DND-41 (cell line): ENCODE measurements at regions not wholly inside any gene's neighbourhood (a gene's known extent, or its start where the extent isn't known, plus 50 kb on each side); places are given as distances from the start of the nearest gene placed in this dataset.
"Not testable (repeated sequence)": the region's sequence is repeated elsewhere in the genome, so short reads cannot be mapped to it uniquely, and the experiment has no call there.

ENCODE experiments used
- ATAC-seq: fragments of 200-7000 bp; cut with Tn5 transposase; 3 replicates; pipeline ENCODE4 v1.9.1; 2021; ENCODE audit warnings: low read depth; ENCODE audit not compliant: insufficient read depth
- DNase-seq: peaks from one replicate; pipeline ENCODE4 v3.0.0-alpha.2; 2020
- H2AFZ ChIP-seq: 2 replicates; pipeline ENCODE4 v1.6.0; 2012; ENCODE audit warnings: low read depth, low read length
- H3K27ac ChIP-seq: 2 replicates; pipeline ENCODE4 v1.5.1; 2012; ENCODE audit warnings: low read length, inconsistent platforms
- H3K27me3 ChIP-seq: fragments of 200-600 bp; sonication (generic); 2 replicates; pipeline ENCODE4 v1.6.0; 2012; ENCODE audit warnings: low read length, mild to moderate bottlenecking, inconsistent platforms; ENCODE audit not compliant: insufficient read depth, poor library complexity
- H3K36me3 ChIP-seq: 2 replicates; pipeline ENCODE4 v1.5.1; 2012; ENCODE audit warnings: low read length, inconsistent platforms; ENCODE audit not compliant: insufficient read depth
- H3K4me1 ChIP-seq: 2 replicates; pipeline ENCODE4 v1.5.1; 2012; ENCODE audit warnings: mild to moderate bottlenecking, low read length; ENCODE audit not compliant: insufficient read depth
- H3K4me2 ChIP-seq: 2 replicates; pipeline ENCODE4 v1.6.0; 2012; ENCODE audit warnings: mild to moderate bottlenecking, moderate library complexity, low read length, inconsistent platforms; ENCODE audit not compliant: insufficient read depth
- H3K4me3 ChIP-seq, 2 experiments: fragments of 200-600 bp in 1 of 2; shearing (Covaris generic) in 1 of 2; 2 replicates each; pipeline ENCODE4 v1.5.1; 2012 to 2016; ENCODE audit warnings: inconsistent platforms in 2 of 2, low read length in 2 of 2, mild to moderate bottlenecking in 2 of 2, low read depth in 1 of 2, moderate library complexity in 1 of 2
- H3K79me2 ChIP-seq: 2 replicates; pipeline ENCODE4 v1.6.0; 2012; ENCODE audit warnings: low read length, inconsistent platforms; ENCODE audit not compliant: insufficient read depth
- H3K9ac ChIP-seq: 2 replicates; pipeline ENCODE4 v1.6.0; 2012; ENCODE audit warnings: low read depth, mild to moderate bottlenecking, inconsistent platforms, low read length, moderate library complexity
- H3K9me3 ChIP-seq: 2 replicates; pipeline ENCODE4 v1.5.1; 2012; ENCODE audit warnings: low read length, moderate library complexity, mild to moderate bottlenecking, inconsistent platforms; ENCODE audit not compliant: insufficient read depth, severe bottlenecking
- H4K20me1 ChIP-seq: 2 replicates; pipeline ENCODE4 v1.6.0; 2012; ENCODE audit warnings: low read length; ENCODE audit not compliant: insufficient read depth
- EZH2 ChIP-seq: IDR thresholded peaks from 3 replicates; pipeline ENCODE4 v1.6.1; 2012; ENCODE audit warnings: borderline replicate concordance, low read depth, mild to moderate bottlenecking, moderate library complexity, low read length, inconsistent platforms; ENCODE audit not compliant: severe bottlenecking
- TF ChIP-seq, protein P1 (sequence below): IDR thresholded peaks from 2 replicates; pipeline ENCODE4 v1.5.1; 2012; ENCODE audit warnings: borderline replicate concordance, low read length, moderate library complexity, mild to moderate bottlenecking; ENCODE audit not compliant: poor library complexity, severe bottlenecking; ENCODE audit errors: extremely low read depth

DNA sequence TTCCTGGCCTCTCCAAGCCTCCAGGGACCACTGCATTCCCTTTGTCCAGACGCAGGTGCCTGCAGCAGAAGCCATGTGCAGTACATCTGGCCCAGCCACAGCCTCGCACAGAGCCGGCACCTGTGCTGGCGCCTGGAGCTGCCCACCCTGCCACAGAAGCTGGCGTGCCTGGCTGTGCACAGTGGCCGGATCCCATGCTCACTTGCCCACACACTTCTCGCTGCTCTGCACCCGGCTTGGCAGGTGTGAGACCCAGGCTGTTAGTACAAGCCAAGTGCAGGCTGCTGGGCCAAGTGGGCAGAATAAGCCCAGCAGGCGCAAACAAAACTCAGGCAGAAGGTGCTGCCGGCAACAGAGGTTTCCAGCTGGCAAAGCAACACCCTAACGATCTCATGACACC lies 124.5 kb upstream of the CCDC150 start:
- DNase-seq (no peak), ATAC-seq (no peak)
- H3K9me3 ChIP-seq = no peaks in the 10 kb centered on the region

DNA sequence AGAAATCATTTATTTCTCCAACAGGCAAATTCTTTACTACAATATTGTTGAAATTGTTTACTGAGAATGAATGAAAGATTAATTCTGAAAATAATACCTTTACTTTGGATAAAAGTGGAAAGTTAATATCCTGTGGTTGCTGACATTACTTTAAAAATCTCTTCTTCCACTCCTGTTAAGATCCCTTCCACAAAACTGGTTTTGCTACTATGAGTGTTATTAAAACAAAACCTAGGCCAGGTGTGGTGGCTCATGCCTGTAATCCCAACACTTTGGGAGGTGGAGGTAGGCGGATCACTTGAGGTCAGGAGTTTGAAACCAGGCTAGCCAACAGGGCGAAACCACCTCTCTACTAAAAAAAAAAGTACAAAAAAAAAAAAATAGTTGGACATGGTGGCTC lies 123.9 kb upstream of the CCDC150 start:
- no peak overlapping the region for H3K9ac ChIP-seq
- no peaks in the 10 kb centered on the region for H3K36me3 ChIP-seq
- no peaks in the 10 kb centered on the region for H3K4me1 ChIP-seq
- TF ChIP-seq EZH2 = no peak
- TF ChIP-seq, protein P1, sequence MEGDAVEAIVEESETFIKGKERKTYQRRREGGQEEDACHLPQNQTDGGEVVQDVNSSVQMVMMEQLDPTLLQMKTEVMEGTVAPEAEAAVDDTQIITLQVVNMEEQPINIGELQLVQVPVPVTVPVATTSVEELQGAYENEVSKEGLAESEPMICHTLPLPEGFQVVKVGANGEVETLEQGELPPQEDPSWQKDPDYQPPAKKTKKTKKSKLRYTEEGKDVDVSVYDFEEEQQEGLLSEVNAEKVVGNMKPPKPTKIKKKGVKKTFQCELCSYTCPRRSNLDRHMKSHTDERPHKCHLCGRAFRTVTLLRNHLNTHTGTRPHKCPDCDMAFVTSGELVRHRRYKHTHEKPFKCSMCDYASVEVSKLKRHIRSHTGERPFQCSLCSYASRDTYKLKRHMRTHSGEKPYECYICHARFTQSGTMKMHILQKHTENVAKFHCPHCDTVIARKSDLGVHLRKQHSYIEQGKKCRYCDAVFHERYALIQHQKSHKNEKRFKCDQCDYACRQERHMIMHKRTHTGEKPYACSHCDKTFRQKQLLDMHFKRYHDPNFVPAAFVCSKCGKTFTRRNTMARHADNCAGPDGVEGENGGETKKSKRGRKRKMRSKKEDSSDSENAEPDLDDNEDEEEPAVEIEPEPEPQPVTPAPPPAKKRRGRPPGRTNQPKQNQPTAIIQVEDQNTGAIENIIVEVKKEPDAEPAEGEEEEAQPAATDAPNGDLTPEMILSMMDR = no peak
- no peaks in the 10 kb centered on the region for H3K9me3 ChIP-seq
- H3K27me3 ChIP-seq = no peaks in the 10 kb centered on the region
- no peak overlapping the region for H3K4me3 ChIP-seq
- no peaks in the 10 kb centered on the region for H4K20me1 ChIP-seq
- no peak overlapping the region for H3K27ac ChIP-seq
- no peak overlapping the region for H3K4me2 ChIP-seq
- no peak for DNase-seq
- H3K79me2 ChIP-seq = no peaks in the 10 kb centered on the region
- H2AFZ ChIP-seq = no peak overlapping the region
- ATAC-seq = no peak

More for the DNA sequence above, 124.5 kb upstream of the CCDC150 start:
- TF ChIP-seq EZH2 = no peak
- TF ChIP-seq, protein P1 = no peak
- no peaks in the 10 kb centered on the region for H4K20me1 ChIP-seq
- no peak overlapping the region for H2AFZ ChIP-seq
- H3K27me3 ChIP-seq = no peaks in the 10 kb centered on the region
- no peak overlapping the region for H3K4me2 ChIP-seq
- H3K9ac ChIP-seq = no peak overlapping the region
- H3K79me2 ChIP-seq = no peaks in the 10 kb centered on the region
- H3K4me3 ChIP-seq = no peak overlapping the region
- H3K27ac ChIP-seq = no peak overlapping the region
- no peaks in the 10 kb centered on the region for H3K4me1 ChIP-seq
- no peaks in the 10 kb centered on the region for H3K36me3 ChIP-seq

DNA sequence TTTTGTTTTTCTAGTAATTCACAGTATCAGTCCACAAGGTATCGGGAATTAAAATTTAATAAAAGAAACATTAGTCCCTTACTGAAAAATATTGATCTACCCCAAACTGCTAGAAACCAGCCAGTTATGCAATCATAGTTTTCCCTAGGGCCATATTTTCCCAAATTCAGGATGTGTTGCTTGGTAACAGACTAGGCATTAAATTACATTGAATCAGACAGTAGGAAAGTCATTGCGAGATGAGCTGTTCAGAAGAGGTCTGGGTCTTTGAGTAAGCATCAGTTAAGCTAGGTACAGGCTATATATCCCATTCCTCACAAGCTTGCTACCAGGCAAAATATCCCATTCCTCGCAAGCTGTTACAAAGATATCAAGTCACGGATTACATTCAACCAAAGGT lies 123.0 kb upstream of the CCDC150 start:
- no peak overlapping the region for H3K4me3 ChIP-seq
- H3K27ac ChIP-seq = no peak overlapping the region
- H3K9ac ChIP-seq = no peak overlapping the region
- TF ChIP-seq, protein P1 = no peak
- TF ChIP-seq EZH2 = no peak
- H3K79me2 ChIP-seq = no peaks in the 10 kb centered on the region
- H3K36me3 ChIP-seq = no peaks in the 10 kb centered on the region
- ATAC-seq = no peak
- no peak overlapping the region for H2AFZ ChIP-seq
- no peak overlapping the region for H3K4me2 ChIP-seq
- no peaks in the 10 kb centered on the region for H3K9me3 ChIP-seq
- H3K4me1 ChIP-seq = no peaks in the 10 kb centered on the region
- H4K20me1 ChIP-seq = no peaks in the 10 kb centered on the region
- no peak for DNase-seq
- no peaks in the 10 kb centered on the region for H3K27me3 ChIP-seq

DNA sequence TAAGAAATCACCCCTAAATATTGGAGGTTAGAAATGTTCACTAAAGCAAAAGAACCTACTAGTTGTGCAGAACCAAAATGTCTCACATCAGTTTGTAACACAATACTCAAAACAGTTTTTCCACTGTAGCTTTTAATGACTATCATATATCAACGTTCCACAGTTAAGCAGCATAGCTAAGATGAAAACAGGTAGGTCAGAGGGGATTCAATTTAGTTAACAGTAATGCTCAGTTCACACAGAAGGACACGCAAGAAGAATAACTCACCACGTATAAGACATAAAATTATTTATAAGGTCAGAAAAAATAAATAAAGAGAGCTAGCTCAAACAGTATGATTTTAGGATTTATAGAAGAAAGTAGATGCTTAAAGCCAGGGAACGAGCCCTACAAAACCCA lies 118.9 kb upstream of the CCDC150 start:
- Histone ChIP-seq H3K9me3 (no peaks in the 10 kb centered on the region), H3K9ac (no peak overlapping the region), H3K27ac (no peak overlapping the region), H3K36me3 (no peaks in the 10 kb centered on the region), H2AFZ (no peak overlapping the region), H4K20me1 (no peaks in the 10 kb centered on the region), H3K27me3 (no peaks in the 10 kb centered on the region), H3K4me2 (no peak overlapping the region), H3K4me1 (no peaks in the 10 kb centered on the region), H3K79me2 (no peaks in the 10 kb centered on the region), H3K4me3 (no peak overlapping the region)
- no peak for DNase-seq
- no peak for TF ChIP-seq EZH2
- TF ChIP-seq, protein P1 = no peak
- ATAC-seq = no peak

DNA sequence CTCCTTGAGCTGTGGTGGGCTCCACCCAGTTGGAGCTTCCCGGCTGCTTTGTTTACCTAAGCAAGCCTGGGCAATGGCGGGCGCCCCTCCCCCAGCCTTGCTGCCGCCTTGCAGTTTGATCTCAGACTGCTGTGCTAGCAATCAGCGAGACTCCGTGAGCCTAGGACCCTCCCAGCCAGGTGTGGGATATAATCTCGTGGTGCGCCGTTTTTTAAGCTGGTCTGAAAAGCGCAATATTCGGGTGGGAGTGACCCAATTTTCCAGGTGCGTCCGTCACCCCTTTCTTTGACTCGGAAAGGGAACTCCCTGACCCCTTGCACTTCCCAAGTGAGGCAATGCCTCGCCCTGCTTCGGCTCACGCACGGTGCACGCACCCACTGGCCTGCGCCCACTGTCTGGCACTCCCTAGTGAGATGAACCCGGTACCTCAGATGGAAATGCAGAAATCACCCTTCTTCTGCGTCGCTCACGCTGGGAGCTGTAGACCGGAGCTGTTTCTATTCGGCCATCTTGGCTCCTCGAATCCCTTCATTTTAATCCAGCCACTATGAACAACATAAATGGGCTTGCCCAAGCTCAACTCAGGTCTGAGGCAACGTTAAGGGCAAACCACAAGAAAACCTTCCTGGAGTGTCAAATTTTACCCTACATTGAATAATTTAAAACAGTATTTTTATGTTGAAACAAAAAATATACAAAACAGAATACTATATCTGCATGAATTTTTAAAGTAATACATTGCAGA lies 112.4 kb upstream of the CCDC150 start:
- not testable (repeated sequence) for DNase-seq, H2AFZ ChIP-seq, H4K20me1 ChIP-seq, H3K9me3 ChIP-seq, H3K4me3 ChIP-seq, H3K27ac ChIP-seq, H3K27me3 ChIP-seq, H3K9ac ChIP-seq, H3K4me1 ChIP-seq, H3K36me3 ChIP-seq, ATAC-seq, H3K4me2 ChIP-seq, H3K79me2 ChIP-seq
